ENCODE measurements at regions not wholly inside any gene's neighbourhood (a gene's known extent, or its start where the extent isn't known, plus 50 kb on each side); places are given as distances from the start of the nearest gene placed in this dataset.

- TF ChIP-seq CTCF (conservative IDR thresholded peaks at IDR 0.05) (peak; percentile 40), EZH2 (IDR thresholded peaks at IDR 0.05; ENCODE audit: low read depth) (no peak)
Observed at GRCh38 chr4:27176400-27176799, 315.8 kb downstream of the STIM2 start.
